HEK293 (cell line): ENCODE measurements at regions not wholly inside any gene's neighbourhood (a gene's known extent, or its start where the extent isn't known, plus 50 kb on each side); places are given as distances from the start of the nearest gene placed in this dataset.
A peak's percentile ranks its signal among the peaks of the same experiment; 100 is the strongest.

Experiments
- CTCF ChIA-PET: fragments of 350-600 bp; formaldehyde crosslinking; extraction: SDS; loops from one replicate; lab custom pipeline; 2021; ENCODE audit warnings: antibody characterized with exemption; lab: Yijun Ruan, JAX
- POLR2A ChIA-PET: fragments of 300-600 bp; formaldehyde crosslinking; extraction: SDS; loops from one replicate; lab custom pipeline; 2020; ENCODE audit warnings: antibody characterized with exemption, inconsistent platforms; lab: Yijun Ruan, JAX
- H3K27ac ChIP-seq: fragments of 200-500 bp; sonication (Bioruptor generic); 2 replicates; pipeline ENCODE4 v1.5.1; 2014; ENCODE audit warnings: low read depth, low read length, control low read depth, inconsistent platforms; ENCODE audit errors: extremely low read depth
- H3K36me3 ChIP-seq, 2 experiments: fragments of 200-500 bp in 1 of 2; sonication (Bioruptor generic) in 1 of 2; 1 replicate in 1 of 2; 2 replicates in 1 of 2; pipeline ENCODE4 v1.5.1; 2014 to 2017; ENCODE audit warnings: inconsistent platforms in 2 of 2, low read length in 2 of 2; ENCODE audit not compliant: control insufficient read depth in 2 of 2, insufficient read depth in 1 of 2
- H3K4me1 ChIP-seq: fragments of 200-500 bp; sonication (Bioruptor generic); 2 replicates; pipeline ENCODE4 v1.5.1; 2014; ENCODE audit warnings: mild to moderate bottlenecking, low read length, inconsistent platforms; ENCODE audit not compliant: control insufficient read depth, insufficient read depth
- H3K4me3 ChIP-seq: 2 replicates; pipeline ENCODE4 v1.5.1; 2011; ENCODE audit warnings: low read depth, mild to moderate bottlenecking, control low read depth, low read length, moderate library complexity
- H3K9me3 ChIP-seq: fragments of 200-500 bp; sonication (Bioruptor generic); 2 replicates; pipeline ENCODE4 v1.5.1; 2014; ENCODE audit warnings: low read depth, low read length, inconsistent platforms; ENCODE audit not compliant: control insufficient read depth, insufficient read depth
- BCL11B ChIP-seq: fragments of 450-650 bp; formaldehyde crosslinking; IDR thresholded peaks from 2 replicates; pipeline ENCODE4 v1.5.1; 2016; ENCODE audit warnings: low read depth, missing biosample characterization, missing genetic modification characterization
- FEZF1 ChIP-seq: fragments of 450-650 bp; formaldehyde crosslinking; IDR thresholded peaks from 2 replicates; pipeline ENCODE4 v1.5.1; 2016; ENCODE audit warnings: missing biosample characterization, missing genetic modification characterization
- GLIS1 ChIP-seq: fragments of 450-650 bp; formaldehyde crosslinking; IDR thresholded peaks from 2 replicates; pipeline ENCODE4 v1.5.1; 2016; ENCODE audit warnings: missing biosample characterization, missing genetic modification characterization
- HOXD13 ChIP-seq: sonication (generic); formaldehyde crosslinking; IDR thresholded peaks from 2 replicates; pipeline ENCODE4 v1.8.0; 2022; ENCODE audit warnings: missing genetic modification reagents, borderline replicate concordance
- IKZF3 ChIP-seq: fragments of 450-650 bp; IDR thresholded peaks from 2 replicates; pipeline ENCODE4 v1.5.0; 2018; ENCODE audit warnings: missing biosample characterization, mild to moderate bottlenecking, missing genetic modification characterization, moderate library complexity
- SCRT2 ChIP-seq: fragments of 450-650 bp; formaldehyde crosslinking; IDR thresholded peaks from 2 replicates; pipeline ENCODE4 v1.5.1; 2016; ENCODE audit warnings: missing biosample characterization, missing genetic modification characterization
- SP2 ChIP-seq: fragments of 450-650 bp; formaldehyde crosslinking; IDR thresholded peaks from 2 replicates; pipeline ENCODE4 v1.5.1; 2016; ENCODE audit warnings: missing biosample characterization, missing genetic modification characterization
- ZBTB20 ChIP-seq: fragments of 450-650 bp; formaldehyde crosslinking; IDR thresholded peaks from 2 replicates; pipeline ENCODE4 v1.5.1; 2016; ENCODE audit warnings: missing biosample characterization, missing genetic modification characterization
- ZBTB21 ChIP-seq: fragments of 450-650 bp; formaldehyde crosslinking; IDR thresholded peaks from 2 replicates; pipeline ENCODE4 v1.5.1; 2017; ENCODE audit warnings: missing biosample characterization, missing genetic modification characterization
- ZFP69B ChIP-seq: fragments of 450-650 bp; formaldehyde crosslinking; IDR thresholded peaks from 2 replicates; pipeline ENCODE4 v1.5.1; 2016; ENCODE audit warnings: missing biosample characterization, missing genetic modification characterization
- ZNF114 ChIP-seq: fragments of 450-650 bp; formaldehyde crosslinking; IDR thresholded peaks from 2 replicates; pipeline ENCODE4 v1.5.0; 2017; ENCODE audit warnings: missing biosample characterization, missing genetic modification characterization
- ZNF121 ChIP-seq: fragments of 450-650 bp; formaldehyde crosslinking; IDR thresholded peaks from 2 replicates; pipeline ENCODE4 v1.5.1; 2016; ENCODE audit warnings: missing biosample characterization, missing genetic modification characterization
- ZNF132 ChIP-seq: fragments of 450-650 bp; formaldehyde crosslinking; IDR thresholded peaks from 2 replicates; pipeline ENCODE4 v1.5.1; 2017; ENCODE audit warnings: missing biosample characterization, missing genetic modification characterization, borderline replicate concordance
- ZNF2 ChIP-seq: fragments of 450-650 bp; formaldehyde crosslinking; IDR thresholded peaks from 2 replicates; pipeline ENCODE4 v1.5.1; 2016; ENCODE audit warnings: missing biosample characterization, missing genetic modification characterization
- ZNF311 ChIP-seq: fragments of 450-650 bp; formaldehyde crosslinking; IDR thresholded peaks from 2 replicates; pipeline ENCODE4 v1.5.1; 2017; ENCODE audit warnings: missing biosample characterization, missing genetic modification characterization, borderline replicate concordance
- ZNF341 ChIP-seq: fragments of 450-650 bp; formaldehyde crosslinking; IDR thresholded peaks from 2 replicates; pipeline ENCODE4; 2016; ENCODE audit warnings: low read depth, missing biosample characterization, missing genetic modification characterization
- ZNF354C ChIP-seq: fragments of 450-650 bp; formaldehyde crosslinking; IDR thresholded peaks from 2 replicates; pipeline ENCODE4 v1.5.1; 2016; ENCODE audit warnings: missing biosample characterization, missing genetic modification characterization, low read depth, borderline replicate concordance
- ZNF394 ChIP-seq: fragments of 450-650 bp; formaldehyde crosslinking; IDR thresholded peaks from 2 replicates; pipeline ENCODE4 v1.5.1; 2016; ENCODE audit warnings: missing biosample characterization, missing genetic modification characterization, mild to moderate bottlenecking, moderate library complexity, borderline replicate concordance
- ZNF501 ChIP-seq: fragments of 450-650 bp; formaldehyde crosslinking; IDR thresholded peaks from 2 replicates; pipeline ENCODE4 v1.5.1; 2016; ENCODE audit warnings: missing biosample characterization, missing genetic modification characterization
- ZNF530 ChIP-seq: fragments of 450-650 bp; formaldehyde crosslinking; IDR thresholded peaks from 2 replicates; pipeline ENCODE4 v1.5.1; 2016; ENCODE audit warnings: low read depth, missing biosample characterization, missing genetic modification characterization
- ZNF549 ChIP-seq: fragments of 450-650 bp; IDR thresholded peaks from 2 replicates; pipeline ENCODE4 v1.5.1; 2018; ENCODE audit warnings: missing biosample characterization, missing genetic modification characterization, mild to moderate bottlenecking, inconsistent platforms, moderate library complexity
- ZNF629 ChIP-seq: fragments of 450-650 bp; formaldehyde crosslinking; IDR thresholded peaks from 2 replicates; pipeline ENCODE4 v1.5.1; 2017; ENCODE audit warnings: missing biosample characterization, missing genetic modification characterization
- TF ChIP-seq, protein P1 (sequence below): fragments of 450-650 bp; formaldehyde crosslinking; IDR thresholded peaks from 2 replicates; pipeline ENCODE4 v1.5.1; 2016; ENCODE audit warnings: missing biosample characterization, missing genetic modification characterization
- TF ChIP-seq, protein P2 (sequence below): fragments of 450-650 bp; formaldehyde crosslinking; IDR thresholded peaks from 2 replicates; pipeline ENCODE4 v1.5.1; 2016; ENCODE audit warnings: missing biosample characterization, missing genetic modification characterization
- TF ChIP-seq, protein P3 (sequence below): fragments of 450-650 bp; formaldehyde crosslinking; IDR thresholded peaks from 2 replicates; pipeline ENCODE4 v1.5.1; 2017; ENCODE audit warnings: missing biosample characterization, missing genetic modification characterization
- TF ChIP-seq, protein P4 (sequence below): fragments of 450-650 bp; formaldehyde crosslinking; conservative IDR thresholded peaks from 2 replicates; pipeline ENCODE4 v1.5.1; 2016; ENCODE audit warnings: low read depth, missing biosample characterization, missing genetic modification characterization
- TF ChIP-seq, protein P5 (sequence below): fragments of 450-650 bp; IDR thresholded peaks from 2 replicates; pipeline ENCODE4 v1.5.1; 2018; ENCODE audit warnings: missing biosample characterization, missing genetic modification characterization

DNA sequence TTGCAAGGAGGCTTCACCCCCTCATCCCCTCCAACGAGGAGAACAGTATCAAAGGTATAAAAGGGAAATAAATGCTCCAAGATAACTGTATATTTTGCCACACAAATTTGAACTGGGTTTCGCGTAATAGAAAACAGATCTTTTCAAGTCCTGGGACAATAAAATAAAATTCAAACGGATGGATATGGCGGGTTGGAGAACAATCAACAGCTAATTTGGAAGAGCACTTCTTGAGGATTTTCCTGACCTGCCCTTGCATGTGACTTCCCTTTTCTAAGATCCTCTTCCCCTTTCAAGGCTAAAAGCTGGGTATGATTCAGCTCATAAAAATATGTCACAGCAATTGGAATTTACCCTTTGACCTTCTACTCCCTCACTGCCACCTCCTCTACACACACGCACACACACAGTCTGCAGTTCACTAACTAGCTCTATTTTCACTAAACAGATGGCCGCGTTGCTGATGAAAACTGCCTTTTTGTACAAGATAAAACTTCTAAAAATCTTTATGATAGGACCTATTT is 386.9 kb downstream of the FIGN start (continued):
- TF ChIP-seq, protein P1, sequence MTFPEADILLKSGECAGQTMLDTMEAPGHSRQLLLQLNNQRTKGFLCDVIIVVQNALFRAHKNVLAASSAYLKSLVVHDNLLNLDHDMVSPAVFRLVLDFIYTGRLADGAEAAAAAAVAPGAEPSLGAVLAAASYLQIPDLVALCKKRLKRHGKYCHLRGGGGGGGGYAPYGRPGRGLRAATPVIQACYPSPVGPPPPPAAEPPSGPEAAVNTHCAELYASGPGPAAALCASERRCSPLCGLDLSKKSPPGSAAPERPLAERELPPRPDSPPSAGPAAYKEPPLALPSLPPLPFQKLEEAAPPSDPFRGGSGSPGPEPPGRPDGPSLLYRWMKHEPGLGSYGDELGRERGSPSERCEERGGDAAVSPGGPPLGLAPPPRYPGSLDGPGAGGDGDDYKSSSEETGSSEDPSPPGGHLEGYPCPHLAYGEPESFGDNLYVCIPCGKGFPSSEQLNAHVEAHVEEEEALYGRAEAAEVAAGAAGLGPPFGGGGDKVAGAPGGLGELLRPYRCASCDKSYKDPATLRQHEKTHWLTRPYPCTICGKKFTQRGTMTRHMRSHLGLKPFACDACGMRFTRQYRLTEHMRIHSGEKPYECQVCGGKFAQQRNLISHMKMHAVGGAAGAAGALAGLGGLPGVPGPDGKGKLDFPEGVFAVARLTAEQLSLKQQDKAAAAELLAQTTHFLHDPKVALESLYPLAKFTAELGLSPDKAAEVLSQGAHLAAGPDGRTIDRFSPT (tag by site-specific recombination), result peak; percentile 55; the same call in 1 of the 2 replicates
- TF ChIP-seq ZNF354C (tag by site-specific recombination), result no peak
- TF ChIP-seq ZFP69B (tag by site-specific recombination), result no peak
- TF ChIP-seq ZBTB20 (tag by site-specific recombination), result no peak
- no peak for TF ChIP-seq ZBTB21
- TF ChIP-seq ZNF132, result no peak
- TF ChIP-seq ZNF629 (tag by site-specific recombination), result no peak
- TF ChIP-seq FEZF1 (tag by site-specific recombination), result no peak
- no peak for TF ChIP-seq BCL11B (tag by site-specific recombination)
- TF ChIP-seq, protein P2, sequence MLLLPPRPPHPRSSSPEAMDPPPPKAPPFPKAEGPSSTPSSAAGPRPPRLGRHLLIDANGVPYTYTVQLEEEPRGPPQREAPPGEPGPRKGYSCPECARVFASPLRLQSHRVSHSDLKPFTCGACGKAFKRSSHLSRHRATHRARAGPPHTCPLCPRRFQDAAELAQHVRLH (tag by site-specific recombination), result no peak
- TF ChIP-seq ZNF121 (tag by site-specific recombination), result no peak
- no peak for TF ChIP-seq ZNF311
- no peak for TF ChIP-seq IKZF3 (tag by site-specific recombination)
- TF ChIP-seq, protein P3, sequence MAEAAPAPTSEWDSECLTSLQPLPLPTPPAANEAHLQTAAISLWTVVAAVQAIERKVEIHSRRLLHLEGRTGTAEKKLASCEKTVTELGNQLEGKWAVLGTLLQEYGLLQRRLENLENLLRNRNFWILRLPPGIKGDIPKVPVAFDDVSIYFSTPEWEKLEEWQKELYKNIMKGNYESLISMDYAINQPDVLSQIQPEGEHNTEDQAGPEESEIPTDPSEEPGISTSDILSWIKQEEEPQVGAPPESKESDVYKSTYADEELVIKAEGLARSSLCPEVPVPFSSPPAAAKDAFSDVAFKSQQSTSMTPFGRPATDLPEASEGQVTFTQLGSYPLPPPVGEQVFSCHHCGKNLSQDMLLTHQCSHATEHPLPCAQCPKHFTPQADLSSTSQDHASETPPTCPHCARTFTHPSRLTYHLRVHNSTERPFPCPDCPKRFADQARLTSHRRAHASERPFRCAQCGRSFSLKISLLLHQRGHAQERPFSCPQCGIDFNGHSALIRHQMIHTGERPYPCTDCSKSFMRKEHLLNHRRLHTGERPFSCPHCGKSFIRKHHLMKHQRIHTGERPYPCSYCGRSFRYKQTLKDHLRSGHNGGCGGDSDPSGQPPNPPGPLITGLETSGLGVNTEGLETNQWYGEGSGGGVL (tag by site-specific recombination), result 0 out of 2 replicates have a peak, but pooled peaks have one; percentile 42
- no peak for TF ChIP-seq ZNF530 (tag by site-specific recombination)

DNA sequence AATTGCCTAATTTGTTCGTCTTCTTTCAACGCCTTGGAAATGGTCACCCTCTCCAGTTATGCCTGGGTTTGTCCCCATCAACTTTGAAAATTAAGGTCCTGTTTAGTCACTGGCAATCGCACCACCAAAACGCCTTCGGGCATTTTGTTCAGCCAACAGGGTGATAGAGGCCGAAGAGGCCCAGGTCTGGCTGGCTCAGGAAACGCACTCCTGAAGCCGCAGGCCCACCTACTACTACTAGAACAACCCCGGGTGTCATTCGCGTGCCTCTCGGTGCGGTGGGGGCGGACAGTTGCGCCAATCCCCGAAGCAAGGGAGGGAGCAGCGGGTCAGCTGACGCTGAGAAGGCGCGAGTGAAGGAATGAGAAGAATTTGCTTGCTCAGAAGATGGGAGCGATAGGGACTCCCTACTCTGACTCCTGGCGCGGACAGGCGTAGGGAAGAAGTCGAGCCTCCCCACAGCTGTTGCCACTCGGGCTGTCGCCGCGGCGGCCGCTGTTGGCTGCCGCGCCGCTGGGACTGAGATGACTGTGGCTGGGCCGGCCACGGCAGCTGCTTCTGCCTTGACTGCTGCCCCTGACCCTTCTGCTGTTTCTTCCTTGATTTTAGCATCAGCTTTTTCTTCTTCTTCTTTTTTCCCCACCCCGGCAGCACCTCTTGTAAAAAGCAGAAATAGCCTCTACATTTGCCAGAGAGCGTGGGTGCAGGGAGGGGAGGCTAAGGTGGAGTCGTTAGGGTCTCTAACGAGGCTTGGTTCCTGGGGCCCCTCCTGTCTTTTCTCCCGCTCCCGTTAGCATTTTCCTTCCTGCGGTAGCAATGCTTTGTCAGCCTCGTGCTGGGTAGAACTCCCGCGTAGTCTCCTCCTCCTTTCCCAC is 387.6 kb downstream of the FIGN start:
- Histone ChIP-seq H3K4me3 (peak overlapping the region; percentile 35), H3K9me3 (no peaks in the 10 kb centered on the region), H3K36me3 (no peaks in the 10 kb centered on the region), H3K27ac (peak overlapping the region; percentile 51; the same call in 1 of the 2 replicates), H3K4me1 (0 out of 2 replicates have a peak, but pooled peaks cover 6% of the 10 kb centered on the region)
- ChIA-PET CTCF (interaction anchor here (0.6 to 1.1 kb wide), 4 partner anchors 133 to 337 kb away, joined by 3 read pairs; no protein-coding TSS in a partner anchor), POLR2A (no interaction called here)
- peak; percentile 16 for TF ChIP-seq ZNF341 (tag by site-specific recombination)
- no peak for TF ChIP-seq ZNF549 (tag by site-specific recombination)
- TF ChIP-seq GLIS1 (tag by site-specific recombination), result peak; percentile 64
- TF ChIP-seq ZNF2, result 0 out of 2 replicates have a peak, but pooled peaks have one; percentile 18
- 0 out of 2 replicates have a peak, but pooled peaks have one; percentile 32 for TF ChIP-seq ZNF629 (tag by site-specific recombination)
- TF ChIP-seq SCRT2 (tag by site-specific recombination), result peak; percentile 39
- TF ChIP-seq ZNF394 (tag by site-specific recombination), result peak; percentile 42; the same call in 1 of the 2 replicates
- TF ChIP-seq HOXD13 (CRISPR knock-in tag), result no peak
- TF ChIP-seq, protein P4, sequence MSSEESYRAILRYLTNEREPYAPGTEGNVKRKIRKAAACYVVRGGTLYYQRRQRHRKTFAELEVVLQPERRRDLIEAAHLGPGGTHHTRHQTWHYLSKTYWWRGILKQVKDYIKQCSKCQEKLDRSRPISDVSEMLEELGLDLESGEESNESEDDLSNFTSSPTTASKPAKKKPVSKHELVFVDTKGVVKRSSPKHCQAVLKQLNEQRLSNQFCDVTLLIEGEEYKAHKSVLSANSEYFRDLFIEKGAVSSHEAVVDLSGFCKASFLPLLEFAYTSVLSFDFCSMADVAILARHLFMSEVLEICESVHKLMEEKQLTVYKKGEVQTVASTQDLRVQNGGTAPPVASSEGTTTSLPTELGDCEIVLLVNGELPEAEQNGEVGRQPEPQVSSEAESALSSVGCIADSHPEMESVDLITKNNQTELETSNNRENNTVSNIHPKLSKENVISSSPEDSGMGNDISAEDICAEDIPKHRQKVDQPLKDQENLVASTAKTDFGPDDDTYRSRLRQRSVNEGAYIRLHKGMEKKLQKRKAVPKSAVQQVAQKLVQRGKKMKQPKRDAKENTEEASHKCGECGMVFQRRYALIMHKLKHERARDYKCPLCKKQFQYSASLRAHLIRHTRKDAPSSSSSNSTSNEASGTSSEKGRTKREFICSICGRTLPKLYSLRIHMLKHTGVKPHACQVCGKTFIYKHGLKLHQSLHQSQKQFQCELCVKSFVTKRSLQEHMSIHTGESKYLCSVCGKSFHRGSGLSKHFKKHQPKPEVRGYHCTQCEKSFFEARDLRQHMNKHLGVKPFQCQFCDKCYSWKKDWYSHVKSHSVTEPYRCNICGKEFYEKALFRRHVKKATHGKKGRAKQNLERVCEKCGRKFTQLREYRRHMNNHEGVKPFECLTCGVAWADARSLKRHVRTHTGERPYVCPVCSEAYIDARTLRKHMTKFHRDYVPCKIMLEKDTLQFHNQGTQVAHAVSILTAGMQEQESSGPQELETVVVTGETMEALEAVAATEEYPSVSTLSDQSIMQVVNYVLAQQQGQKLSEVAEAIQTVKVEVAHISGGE (tag by site-specific recombination), result 0 out of 2 replicates have a peak, but pooled peaks have one; percentile 7
- no peak for TF ChIP-seq ZNF114 (tag by site-specific recombination)
- TF ChIP-seq, protein P5, sequence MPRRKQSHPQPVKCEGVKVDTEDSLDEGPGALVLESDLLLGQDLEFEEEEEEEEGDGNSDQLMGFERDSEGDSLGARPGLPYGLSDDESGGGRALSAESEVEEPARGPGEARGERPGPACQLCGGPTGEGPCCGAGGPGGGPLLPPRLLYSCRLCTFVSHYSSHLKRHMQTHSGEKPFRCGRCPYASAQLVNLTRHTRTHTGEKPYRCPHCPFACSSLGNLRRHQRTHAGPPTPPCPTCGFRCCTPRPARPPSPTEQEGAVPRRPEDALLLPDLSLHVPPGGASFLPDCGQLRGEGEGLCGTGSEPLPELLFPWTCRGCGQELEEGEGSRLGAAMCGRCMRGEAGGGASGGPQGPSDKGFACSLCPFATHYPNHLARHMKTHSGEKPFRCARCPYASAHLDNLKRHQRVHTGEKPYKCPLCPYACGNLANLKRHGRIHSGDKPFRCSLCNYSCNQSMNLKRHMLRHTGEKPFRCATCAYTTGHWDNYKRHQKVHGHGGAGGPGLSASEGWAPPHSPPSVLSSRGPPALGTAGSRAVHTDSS (tag by site-specific recombination), result no peak
- peak; percentile 60 for TF ChIP-seq SP2
- peak; percentile 46; the same call in 1 of the 2 replicates for TF ChIP-seq ZNF501 (tag by site-specific recombination)
